Erythroblast (primary cell): ENCODE measurements at regions not wholly inside any gene's neighbourhood (a gene's known extent, or its start where the extent isn't known, plus 50 kb on each side); places are given as distances from the start of the nearest gene placed in this dataset.

Experiments
- GATA1 ChIP-seq: IDR thresholded peaks from 2 replicates; pipeline ENCODE4 v1.6.1; 2011; ENCODE audit warnings: low read depth, mild to moderate bottlenecking, control low read depth, low read length, moderate library complexity
- POLR2A ChIP-seq: IDR thresholded peaks from 2 replicates; pipeline ENCODE4 v1.6.1; 2011; ENCODE audit warnings: mild to moderate bottlenecking, low read length

GRCh38 chr13:48586591-48587103 lies 53.8 kb upstream of the RCBTB2 start:
- TF ChIP-seq POLR2A (no peak), GATA1 (no peak)
